Kasumi-1 (cell line): ENCODE measurements at regions not wholly inside any gene's neighbourhood (a gene's known extent, or its start where the extent isn't known, plus 50 kb on each side); places are given as distances from the start of the nearest gene placed in this dataset.

Source experiments
- DNase-seq, 2 experiments: peaks; one replicate each; lab custom pipeline; 2025; lab: John Stamatoyannopoulos, UW

DNA sequence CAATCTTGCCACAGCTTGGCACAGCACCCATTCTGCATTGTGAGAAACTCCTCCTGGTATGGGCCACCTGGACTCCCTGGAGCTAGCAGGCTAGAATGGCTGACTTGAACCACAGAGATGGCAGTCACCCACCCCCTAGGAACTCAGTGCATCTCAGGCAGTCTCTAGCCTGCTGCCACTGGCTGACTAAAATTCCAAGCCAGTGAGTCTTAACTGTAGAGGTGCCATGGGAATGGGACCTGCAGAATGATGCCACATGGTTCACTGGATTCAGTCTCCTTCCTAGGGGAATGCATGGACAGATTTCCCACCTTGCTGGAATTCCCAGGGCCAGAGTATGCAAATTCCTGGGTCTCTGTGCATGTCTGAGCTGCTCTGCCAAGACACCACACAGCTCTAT, 382.9 kb downstream of the MAN2A1 start:
- no peak for DNase-seq

DNA sequence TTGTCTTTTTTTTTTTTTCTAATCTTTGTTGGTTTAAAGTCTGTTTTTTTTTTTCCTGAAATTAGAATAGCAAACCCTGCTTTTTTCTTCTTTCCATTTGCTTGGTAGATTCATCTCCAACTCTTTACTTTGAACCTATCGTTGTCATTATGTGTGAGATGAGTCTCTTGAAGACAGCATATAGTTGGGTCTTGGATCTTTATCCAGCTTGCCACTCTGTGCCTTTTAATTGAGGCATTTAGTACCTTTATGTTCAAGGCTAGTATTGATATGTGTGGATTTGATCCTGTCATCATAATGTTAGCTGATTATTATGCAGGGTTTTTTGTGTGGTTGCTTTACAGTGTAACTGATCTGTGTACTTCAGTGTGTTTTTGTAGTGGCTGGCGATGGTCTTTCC, 383.8 kb downstream of the MAN2A1 start:
- DNase-seq: no peak

DNA sequence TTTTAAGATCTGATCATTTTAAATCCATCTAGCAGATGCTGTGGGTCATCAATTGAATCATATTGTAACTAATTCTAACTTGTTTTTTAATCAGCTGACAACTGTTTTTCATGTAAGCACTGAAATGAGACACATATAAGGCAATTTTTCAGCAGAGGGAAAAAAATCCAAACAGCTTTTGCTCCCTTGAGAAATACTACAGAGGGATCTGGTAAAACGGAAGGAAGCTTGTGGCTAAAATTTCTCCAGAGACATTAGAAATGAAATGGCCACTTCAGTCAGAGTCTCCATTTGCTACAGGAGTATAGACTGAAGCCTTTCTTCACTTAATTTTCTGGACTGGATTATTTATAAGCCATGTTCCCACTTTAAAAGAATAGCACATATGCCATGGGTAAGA, 385.9 kb downstream of the MAN2A1 start:
- DNase-seq: no peak

DNA sequence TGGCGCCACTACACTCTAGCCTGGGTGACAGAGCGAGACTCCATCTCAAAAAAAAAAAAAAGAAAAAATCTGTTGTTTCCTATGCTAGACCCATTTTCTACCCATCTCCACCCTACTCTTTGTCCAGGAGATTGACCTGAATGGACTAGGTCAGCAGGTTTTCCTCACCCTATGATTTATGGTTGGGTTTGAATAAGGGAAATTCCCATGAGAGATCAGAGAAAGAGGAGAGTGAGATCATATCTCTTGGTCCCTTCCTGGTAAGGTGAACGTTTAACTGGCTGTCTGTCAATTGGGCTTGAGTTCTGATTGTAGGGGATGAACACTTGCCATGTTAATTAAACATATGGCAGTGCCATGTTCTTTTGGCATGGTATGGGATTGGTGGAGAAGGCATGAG, 387.4 kb downstream of the MAN2A1 start:
- no peak for DNase-seq

DNA sequence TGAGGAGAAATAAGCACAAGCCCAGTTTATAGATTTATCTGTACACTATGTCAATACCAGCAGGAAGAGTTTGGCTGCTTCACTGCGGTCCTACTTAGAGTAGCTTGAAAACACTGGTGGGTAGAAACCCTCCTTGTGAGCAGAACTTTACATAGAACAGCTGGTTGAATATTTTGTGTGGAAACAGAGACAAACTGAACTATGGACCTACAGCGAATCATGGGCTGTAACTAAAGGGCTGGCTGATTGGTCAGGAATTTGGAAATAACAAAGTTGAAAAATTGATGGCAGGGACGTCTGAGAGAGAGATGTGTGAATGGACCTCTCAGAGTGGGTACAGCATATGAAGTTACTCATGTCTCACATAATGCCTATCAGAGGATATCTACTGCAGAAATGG, 392.5 kb downstream of the MAN2A1 start:
- no peak for DNase-seq

DNA sequence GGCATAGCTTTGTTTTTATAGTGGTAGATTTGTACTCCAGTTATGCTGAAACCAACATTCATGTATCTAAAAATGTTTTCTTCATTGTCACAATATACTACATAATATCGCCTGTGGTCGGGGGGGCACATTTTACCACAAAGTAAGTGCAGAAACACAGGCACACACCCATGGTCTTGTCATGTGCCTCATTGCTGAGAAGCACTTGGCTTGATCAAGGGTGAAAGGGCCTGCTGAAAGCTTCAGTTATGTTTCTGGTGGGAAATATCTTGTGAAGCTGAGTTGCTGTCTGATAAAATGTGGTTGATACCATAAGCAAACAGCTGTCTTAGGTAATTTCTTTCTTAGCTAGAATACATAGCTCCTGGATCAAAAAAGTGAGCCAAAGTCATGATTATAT, 393.1 kb downstream of the MAN2A1 start:
- DNase-seq: no peak

DNA sequence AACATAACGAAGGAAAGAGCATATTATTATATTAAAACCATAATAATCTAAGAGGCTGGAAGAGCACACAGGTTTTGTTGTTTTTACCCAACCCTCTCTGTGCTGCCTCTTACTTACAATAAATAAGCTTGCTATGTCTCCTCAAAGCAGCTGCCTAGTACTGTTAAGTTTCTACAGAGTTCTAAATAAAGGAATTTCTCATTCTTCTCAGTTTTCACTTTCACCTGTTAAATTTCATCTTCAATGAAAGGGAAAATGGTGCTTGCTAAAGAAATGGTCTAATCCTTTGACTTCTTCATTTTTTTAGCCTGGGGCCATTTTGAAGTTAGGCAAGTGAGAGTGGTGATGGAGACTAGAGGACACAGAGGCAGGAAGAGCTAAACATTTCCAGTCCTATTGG, 396.1 kb downstream of the MAN2A1 start:
- no peak for DNase-seq

DNA sequence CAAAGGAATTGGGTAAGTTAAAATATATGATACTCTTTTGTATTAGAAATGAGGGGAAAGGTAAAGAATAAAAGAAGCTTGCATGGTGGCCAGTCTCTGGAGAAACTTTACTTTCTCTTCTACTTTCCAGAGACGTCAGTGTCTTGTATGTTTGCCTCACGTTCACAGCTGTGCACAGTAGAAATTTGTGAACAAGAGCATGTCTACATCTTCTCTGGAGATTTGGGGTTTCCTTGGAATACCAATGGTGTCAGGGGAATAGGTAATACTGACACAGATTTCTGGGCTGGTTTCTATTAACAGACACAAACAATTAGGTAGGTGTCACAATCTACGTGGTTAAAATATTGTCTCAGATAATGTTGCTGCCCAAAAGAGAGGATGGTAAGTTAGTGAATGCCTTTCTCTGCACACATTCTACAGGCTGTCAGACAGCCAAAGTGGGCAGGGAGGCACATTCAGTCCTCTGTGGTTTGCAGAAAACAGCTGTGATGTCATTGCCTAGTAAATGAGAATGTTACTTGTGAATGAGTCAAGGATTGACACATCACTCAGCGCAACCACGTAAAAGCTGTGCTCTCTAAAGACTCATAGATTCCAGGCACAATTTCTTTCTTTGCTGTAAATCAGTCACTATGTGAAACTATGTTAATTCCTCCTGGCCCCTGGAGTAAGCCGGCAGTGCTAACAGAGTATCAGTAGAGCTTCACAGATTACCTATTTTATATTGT, 397.1 kb downstream of the MAN2A1 start:
- no peak for DNase-seq

DNA sequence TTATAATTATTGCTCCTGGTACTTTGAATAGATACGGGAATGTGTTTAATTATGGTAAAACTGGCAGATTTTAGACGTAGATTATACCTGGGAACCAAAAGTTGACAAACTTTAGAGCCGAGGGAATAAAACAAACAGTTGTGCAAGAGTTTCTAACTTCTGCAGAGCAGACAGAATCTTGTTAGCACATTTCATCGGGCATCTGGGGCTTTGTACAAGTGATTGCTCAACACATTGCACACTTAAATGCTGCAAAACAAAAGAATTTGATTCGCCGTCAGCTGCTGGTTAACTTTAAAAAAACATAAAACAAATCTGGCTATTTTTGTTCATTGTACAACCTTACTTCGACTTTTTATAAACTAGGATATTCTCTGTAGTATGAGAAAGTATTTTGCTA, 398.1 kb downstream of the MAN2A1 start:
- DNase-seq: no peak

DNA sequence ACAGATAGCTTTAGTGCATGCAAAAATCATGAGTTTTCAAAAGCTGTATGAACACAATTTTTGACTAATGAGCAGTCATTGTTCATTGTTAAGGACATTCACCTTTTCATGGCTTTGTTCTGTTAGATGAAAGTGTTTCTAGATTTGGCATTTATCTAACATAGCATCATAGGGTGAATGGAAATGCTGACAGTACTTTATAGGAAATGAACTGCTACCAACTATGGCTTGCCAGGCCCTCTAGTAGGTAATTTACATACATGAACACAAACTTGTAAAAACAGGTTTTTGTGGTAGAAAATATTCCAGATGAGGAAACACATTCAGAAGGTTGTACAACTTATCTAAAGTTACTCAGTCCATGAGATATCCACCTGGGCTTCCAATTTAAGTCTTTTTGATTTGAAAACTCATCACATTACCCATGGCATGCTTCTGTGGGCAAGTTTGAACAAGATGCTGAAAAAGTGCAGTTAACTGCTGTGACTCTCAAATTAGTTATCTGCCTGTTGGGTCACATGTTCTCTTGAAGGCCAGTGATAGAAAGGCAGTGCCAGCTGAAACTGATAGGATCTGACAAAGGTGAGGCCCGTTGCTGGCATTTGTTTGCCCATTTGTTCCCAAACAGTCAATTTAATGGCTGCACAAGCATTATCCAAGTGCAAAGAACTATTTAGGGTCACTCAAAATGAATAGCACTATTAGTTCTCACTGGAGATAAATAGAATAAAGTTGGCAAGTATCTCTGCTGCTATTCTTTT, 399.1 kb downstream of the MAN2A1 start:
- DNase-seq: no peak

DNA sequence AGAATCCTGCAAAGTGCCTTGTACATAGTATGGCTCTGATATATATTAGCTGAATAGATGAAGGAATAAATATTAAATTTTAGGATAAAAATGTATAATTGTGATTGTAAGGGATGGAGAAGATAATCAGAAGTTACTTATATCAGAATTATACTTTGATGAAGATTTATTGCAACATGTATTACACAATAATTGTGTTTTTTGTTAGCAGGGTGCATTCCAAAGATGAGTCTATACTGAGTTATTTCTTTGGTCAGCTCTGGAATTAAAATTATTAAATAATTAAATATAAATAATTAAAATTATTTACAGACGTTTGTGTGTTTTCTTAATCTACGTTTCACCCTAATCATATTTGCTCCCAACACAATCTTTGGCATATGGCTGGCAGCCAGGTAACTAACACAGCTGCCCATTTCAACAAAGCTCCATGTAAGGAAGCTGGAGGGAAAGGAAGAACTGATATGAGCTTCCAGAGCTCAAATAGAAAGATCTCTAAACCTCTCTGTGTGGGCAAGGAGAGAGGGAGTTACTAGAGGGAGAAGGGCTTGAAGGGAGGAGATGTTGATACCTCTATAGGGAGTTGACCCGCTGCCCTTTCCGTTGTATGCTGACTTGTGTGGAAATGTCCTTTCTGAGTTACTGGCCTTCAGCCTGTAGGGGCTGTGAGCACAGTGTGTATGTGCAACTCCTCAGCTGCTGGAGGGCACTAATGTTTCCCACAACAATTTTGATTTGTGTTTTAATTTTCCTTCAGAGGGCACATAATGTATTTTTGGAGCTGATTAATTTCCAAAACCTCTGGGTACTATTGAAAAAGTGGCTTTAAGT, 403.4 kb downstream of the MAN2A1 start:
- no peak for DNase-seq

DNA sequence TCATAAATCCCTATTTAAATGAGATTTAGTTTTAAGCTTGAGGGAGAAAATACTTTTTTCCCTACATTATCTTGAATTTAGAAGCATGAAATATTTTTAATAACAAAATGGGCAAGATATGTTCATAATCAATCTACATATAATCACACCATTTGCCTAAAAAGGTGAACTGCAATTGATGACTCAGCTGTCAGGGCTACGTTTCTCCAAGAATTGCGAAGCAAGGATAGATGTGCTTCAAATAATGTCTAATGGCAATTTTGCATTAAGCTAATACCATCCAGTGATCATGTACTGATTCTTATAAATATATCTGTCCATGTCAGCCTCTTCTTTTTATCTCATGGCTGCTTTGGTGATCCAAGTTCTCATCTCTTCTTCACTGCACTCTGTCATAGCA, 404.4 kb downstream of the MAN2A1 start:
- no peak for DNase-seq

DNA sequence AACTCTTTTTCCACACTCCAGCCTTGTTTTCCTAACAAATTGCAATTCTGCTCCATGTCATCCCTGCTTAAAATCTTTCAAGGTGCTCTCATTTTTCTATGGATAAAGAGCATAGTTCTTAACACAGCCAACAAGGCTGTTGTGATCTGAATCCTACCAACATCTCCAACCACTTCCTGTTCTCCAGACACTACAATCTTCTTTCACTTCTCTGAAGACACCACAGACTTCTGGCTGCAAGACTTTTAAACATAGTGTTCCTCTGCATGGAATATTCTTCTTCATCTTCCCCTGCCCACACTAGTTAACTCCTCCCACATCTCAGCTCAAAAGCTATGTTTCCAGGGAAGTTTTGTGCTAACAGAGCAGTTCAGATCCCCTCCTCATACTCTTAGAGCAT, 404.8 kb downstream of the MAN2A1 start:
- no peak for DNase-seq

DNA sequence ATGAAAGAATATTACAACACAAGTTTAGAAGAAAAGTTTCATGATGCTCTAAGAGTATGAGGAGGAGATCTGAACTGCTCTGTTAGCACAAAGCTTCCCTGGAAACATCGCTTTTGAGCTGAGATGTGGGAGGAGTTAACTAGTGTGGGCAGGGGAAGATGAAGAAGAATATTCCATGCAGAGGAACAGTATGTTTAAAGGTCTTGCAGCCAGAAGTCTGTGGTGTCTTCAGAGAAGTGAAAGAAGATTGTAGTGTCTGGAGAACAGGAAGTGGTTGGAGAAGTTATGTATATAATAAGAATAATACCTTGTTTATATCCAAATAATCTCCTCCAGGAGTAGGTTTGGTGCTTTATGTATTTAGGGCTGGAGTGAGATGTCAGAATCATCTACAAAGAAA, 406.7 kb downstream of the MAN2A1 start:
- DNase-seq: no peak

DNA sequence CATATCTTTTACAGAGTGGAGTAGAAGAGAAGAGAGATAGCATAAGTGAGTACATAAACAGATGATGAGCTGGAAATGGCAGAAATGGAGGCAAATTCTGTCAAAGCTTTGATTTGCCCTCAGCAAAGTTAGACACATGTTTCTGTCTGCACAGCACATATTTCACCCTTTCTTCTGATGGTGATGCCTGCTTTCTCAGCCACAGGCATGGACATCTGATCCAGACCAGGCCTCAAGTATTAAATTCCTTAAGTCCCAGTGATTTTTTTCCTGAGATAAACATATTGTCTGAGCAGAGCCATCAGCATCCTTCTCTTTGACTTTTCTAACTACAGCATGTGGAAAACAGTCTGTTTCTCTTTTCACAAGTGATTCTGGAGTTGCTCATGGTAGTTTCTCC, 409.8 kb downstream of the MAN2A1 start:
- no peak for DNase-seq

DNA sequence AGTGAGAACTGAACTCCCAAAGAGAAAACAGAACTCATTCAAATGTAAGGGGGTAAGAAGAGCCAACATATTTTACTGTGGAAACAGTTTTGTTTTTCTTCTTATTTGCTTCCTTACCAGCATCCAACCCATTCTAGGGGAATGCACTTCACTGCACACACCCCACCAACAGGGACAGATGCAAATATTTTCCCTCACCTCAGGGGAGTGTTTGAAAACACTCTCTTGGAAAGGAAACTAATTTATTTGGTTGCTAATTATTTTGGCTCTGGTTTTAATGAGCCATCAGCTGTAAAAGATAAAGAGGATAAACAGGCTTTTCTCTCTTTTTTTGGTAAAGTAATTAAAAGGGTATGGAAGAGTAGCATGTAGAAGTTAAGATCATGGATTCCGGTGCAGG, 413.4 kb downstream of the MAN2A1 start:
- no peak for DNase-seq

DNA sequence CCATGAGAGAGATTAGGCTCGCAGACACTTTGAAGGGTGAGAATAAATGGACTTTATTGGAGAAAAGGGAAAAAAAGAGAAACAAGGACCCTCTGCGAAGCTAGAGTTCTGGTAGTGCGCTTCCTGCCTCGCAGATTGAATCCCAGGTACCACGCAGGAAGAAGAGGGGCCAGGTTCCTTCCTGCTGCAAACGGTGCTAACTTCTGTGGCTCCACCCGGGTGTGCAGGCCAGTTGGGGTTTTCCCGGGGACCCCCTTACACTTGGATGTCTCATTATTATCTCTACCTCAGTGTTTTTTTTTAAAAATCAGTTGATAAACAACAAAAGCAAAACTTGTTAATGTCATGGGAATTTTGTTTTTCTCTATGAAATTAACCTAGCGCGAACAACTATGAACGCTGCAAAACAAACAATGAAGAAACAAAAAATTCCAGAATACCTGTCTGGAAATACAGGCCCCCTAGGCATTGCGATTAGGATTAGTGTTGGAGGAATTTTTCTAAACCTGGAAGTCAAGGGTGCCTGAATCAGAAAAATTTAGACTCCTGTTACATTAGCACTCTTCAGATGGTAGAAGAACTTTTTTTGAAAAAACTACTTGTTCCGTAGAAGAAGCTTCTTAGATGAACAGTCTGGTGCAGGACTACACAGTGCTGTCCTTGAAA, 414.5 kb downstream of the MAN2A1 start:
- DNase-seq: no peak

DNA sequence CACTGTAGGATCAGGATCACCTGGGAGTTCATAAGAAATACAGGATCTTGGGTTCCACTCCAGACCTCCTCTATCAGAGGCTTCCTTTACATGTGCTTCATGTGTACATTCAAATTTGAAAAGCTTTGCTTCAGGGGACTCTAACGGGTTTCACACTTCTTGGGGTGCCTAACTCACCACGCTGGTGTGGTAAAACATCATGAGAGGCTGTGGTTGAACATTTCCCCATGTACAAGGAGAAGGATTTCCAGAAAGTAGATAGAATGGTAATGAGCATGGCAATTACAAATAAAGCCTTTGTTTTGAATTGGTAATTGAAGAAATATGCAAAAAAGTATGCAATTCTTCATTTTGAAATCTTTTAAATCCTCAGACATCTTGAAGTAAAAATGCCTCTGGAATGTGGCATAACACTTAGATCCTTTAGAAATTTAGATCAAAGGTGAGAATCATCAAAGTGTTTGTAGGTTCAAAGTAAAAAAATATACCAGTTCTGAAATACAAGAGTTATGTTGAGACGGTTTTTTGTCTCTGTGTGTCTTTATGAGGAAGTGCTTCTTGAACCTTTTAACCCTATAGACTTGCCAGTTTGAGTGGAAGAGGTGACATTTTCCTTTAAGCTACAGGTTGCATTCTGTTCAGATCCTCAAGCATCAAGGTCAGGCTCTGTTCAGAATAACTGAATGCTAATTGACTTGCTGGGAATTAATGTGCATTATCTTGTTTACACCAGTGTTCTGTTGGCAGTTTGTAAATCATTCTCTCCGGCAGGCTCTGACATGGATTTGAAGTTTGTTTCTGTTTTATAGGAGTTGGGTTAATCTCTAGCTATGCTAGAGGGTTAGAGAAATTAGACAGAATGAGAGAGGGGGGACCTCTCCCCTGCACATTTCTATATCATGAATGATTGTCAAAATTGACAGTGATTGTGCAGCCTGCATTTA, 415.3 kb downstream of the MAN2A1 start:
- no peak for DNase-seq

DNA sequence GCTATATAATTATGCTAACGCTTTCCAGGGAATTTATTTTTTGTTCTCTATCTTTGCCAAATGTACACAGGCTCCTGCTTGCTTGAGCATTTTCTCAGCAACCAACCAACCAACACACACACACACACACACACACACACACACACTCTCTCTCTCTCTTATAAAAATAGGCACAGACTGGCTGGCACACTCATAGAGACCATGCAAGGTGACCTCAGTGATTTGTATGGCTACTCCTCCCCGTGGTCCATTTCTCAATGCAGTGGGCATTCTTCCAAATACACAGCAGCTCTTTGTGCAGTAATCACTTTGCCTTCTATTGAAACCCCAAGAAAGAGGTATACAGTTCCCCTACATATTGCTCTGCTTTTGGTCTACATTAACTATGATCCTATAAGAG, 416.0 kb downstream of the MAN2A1 start:
- no peak for DNase-seq

DNA sequence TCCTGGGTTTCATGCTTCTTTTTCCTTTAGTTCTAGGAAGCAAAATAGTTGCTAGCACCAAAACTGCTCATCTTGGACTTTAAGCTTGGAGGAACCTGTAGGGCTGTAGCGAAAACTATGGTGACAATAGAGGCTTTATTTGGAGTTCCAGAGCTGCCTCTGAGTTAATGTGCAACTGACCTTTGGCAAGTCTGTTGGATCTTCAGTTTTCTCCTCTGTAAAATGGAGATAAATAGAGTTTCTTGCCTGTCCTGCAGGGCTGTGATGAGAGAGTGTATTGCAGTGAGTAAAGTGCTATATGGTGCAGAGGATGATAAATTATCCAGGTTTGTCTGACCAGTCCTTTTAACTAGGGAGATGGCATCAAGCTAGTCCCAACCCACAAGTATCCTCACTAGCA, 417.0 kb downstream of the MAN2A1 start:
- DNase-seq: no peak

DNA sequence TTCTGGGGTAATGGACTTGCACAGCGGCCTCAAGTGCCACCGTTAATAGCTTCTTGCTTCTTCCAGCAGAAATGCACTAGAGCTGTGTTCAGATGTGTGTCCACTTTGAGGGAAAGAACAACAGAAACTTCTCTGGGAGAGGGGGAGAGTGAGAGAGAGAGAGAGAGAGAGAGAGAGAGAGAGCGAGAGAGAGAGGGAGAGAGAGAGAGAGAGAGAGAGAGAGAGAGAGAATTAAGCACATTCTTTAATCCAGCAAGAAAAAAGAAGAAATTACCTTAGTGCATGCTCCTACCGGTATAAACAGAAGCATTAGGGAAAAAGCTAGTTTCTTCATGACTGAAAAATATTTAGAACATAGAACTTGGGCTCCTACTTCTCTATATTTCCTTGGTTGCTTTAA, 418.8 kb downstream of the MAN2A1 start:
- DNase-seq: no peak
